ENCODE measurements at regions not wholly inside any gene's neighbourhood (a gene's known extent, or its start where the extent isn't known, plus 50 kb on each side); places are given as distances from the start of the nearest gene placed in this dataset.

DNA sequence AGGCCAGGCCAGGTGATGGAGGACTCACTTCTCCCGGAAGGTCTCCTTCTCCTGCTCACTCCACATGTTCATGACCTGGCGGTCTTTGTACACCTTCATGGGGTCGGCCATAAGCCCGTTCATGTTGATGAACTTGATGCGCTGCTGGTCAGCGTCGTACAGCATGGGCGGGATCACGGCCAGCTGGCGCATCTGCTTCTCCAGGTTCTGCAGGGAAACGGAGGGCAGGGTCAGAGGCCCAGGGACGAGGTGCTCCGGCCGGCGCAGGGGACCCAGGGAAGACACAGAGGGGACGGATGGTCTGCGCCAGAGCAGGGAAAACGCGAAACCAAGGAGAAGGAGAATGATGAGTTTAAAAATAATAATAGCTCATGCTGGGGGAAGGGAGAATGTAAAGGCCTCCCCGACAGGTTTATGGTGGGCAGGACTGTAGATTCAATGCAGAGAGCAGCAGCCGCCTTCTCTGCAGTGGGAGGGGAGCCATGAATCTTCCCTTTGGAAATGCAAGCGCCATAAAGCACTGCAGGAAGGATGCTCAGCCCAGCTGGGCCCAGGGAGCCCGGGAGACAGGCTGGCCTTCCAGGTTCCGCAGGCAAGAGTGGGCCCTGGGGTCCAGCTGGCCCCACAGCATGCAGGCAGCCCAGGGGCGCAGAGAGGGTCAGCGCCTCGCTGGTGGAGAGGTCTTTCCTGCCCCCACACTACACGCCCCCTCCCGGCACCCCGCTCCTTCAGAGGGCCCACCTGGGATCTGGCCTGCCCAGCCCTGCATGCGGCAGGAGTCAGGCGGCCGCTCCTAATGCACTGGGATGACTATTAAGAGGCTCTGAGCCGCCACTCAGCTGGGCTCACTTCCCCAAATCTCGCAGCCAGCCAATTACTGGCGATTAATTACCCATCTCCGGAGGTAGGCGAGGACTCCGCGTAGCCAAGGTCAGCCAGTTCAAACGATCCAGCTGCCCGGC lies 132.0 kb downstream of the RFLNA start:
- DNase-seq = peak; percentile 49 to 78

GRCh38 chr12:124425667-124426066 lies 130.8 kb downstream of the RFLNA start:
- DNase-seq = no peak

GRCh38 chr12:124424516-124424905 lies 129.6 kb downstream of the RFLNA start:
- DNase-seq = no peak

DNA sequence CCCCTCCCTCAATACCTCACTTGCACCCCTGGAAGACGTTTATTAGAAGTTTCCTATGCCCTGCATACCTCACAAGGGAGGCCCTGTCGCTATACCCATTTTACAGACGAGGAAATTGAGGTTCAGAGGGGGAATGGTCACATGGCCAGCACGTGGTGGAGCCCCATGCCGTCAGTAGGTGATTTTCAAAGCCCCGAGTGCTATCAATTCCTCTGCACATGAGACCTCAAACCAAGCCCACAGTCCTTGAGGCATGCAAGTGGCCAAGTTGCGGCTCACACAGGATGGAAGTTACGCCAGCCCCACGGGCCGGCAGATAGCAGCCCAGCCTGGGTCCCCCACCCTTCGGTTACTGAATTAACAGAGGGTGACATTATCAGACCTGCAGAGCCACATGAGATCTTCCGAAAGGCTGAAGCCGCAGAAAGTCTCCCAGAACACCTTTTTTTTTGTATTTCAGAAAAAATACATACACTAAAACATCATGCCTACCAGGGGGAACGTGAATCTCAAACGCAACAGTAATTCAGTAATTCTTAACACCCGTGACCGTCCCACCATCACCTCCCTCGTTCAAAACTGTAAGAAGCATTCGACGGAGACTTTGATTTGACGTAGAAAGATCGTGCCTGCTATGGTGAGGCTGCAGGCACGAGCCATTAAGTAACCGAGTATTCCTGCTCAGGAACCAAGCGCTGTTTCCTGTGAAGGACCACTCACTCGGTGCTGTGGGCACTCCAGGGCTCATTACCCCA lies 129.0 kb downstream of the RFLNA start:
- DNase-seq = no peak

- DNase-seq = no peak
Measured at GRCh38 chr12:124422570-124423523, 128.0 kb downstream of the RFLNA start.

DNA sequence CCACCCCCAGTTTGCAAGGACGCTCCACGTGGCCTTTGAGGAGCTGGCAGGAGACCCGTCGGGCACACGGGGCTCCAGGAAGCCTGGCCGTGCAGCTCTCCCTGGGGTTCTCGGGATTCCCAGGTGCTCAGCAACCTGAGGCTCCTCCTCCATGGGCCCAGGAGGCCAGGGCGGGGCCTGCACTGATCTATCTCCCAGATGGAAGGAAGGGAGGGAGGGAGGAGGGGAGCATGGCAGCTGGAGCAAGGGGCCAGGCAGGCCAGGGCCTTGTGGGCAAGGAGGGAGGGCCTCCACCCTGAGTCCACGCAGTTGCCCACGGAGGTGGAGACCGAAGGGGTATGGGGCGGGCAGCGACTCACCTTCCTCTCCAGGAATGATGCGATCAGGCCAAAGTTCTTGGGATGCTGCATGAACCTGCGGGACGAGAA lies 127.3 kb downstream of the RFLNA start:
- no peak for DNase-seq

DNA sequence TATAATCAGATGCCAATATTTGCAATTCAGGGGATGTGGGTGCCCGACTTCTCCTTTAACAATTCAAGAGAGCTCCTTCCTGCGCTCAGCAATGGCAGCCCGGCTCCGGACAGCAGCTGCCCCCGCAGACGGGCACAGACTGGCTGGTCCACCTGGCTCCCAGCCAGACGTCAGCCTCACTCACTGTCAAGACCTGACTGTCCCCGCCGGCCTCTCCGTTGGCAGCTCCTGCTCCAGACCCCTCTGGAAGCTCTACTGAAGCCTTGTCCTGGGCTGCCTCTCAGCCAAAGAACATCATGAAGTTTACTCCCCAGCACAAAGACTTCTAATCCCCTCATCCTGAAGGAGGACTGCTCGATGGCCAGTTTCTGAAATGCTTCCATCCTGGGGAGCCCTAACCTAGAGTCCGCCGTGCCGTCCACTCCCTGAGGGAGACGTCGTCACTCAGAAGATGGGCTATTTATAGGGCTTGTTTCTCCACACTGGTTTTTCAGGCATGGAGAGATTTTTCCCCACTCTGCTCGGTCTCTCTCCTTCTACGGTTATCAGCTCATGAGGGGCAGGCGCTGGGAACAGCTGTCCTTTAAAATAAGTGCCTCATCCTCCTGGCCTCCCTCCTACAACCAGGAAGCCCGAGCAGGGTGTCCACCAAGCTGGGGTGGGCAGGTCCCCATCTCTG lies 126.2 kb downstream of the RFLNA start:
- DNase-seq = no peak

DNA sequence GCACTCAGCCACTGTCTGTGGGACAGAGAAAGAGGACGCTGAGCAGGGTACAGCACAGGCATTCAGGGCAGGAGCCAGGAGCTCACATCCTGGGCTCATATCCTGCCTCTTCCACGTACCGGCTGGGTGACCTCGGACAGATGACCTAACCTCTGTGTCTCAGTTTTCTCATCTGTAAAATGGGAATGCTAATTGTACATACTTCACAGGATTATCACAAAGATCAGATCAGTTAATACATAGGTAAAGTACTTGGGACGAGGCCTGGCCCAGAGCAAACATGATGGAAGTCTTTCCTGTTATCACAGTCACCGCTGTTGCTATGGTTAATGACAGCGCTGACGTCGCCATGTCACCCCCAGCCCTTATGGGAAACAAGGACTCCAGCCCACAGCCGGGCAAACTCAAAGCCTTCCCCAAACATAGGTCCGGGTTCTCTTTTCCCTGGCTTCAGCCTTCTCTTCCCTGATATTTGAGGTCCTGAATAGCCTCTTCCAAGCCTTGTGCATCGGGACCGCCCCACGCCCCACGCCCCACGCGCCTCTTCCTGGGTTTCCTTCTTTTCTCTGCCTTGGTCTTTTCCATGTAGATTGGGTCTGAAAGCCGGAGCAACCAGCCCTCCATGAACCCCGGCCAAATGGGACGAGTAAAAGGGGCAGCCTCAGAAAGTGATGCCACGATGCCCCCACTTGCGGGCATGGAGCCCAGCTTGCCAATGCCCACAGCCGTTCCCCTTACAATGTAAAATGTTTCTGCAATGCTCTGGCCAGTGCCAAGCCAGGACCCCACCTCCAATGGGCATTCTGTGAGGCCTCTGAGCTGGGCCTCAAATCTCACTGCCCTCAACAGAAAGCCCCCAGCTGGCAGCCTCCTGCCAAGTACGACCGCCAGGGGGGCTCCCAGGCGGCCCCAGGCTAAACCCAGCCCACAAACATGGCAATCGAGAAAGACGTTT lies 125.4 kb downstream of the RFLNA start:
- no peak for DNase-seq

GRCh38 chr12:124419292-124420040 lies 124.6 kb downstream of the RFLNA start:
- no peak for DNase-seq

DNA sequence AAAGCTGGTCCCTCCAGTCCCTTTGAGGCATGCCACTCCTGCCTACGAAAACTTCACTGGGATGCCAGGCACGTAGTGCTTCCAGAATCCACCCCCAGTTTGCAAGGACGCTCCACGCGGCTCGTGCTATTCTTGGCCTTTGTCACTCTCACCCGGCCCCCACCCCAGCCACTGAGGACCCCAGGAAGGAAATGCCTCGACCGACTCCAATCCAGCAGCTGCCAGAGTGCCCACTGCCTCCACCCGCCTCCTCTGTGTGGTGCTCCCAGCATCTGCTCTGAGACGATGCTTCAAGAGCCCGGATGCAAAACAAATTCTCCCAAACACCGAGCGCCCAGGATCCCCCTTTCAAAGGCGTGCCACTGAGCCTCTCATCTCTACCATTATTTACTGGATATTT lies 123.9 kb downstream of the RFLNA start:
- DNase-seq = no peak

DNA sequence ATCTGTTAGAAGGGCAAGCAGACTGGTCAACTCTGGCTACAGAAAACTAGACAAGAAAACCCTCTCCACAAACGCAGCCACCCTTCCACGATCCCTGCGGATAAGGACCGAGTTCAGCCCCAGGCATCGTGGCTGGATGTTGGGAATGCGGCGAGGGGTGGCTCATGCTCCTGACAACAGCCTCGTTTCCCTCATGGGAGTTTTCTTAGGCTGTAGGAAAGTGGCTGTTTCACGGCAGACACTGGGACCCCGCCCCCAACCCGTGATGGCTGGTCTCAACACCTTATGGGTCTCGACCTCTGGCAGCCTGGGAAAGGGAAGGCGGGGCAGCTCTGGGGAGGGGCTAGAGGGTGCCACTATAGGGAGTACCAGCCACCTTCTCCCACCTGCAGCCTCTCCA lies 123.3 kb downstream of the RFLNA start:
- no peak for DNase-seq

- no peak for DNase-seq
Measured at GRCh38 chr12:124416516-124417395, 121.9 kb downstream of the RFLNA start.

- no peak for DNase-seq
Measured at GRCh38 chr12:124415064-124415463, 120.2 kb downstream of the RFLNA start.

DNA sequence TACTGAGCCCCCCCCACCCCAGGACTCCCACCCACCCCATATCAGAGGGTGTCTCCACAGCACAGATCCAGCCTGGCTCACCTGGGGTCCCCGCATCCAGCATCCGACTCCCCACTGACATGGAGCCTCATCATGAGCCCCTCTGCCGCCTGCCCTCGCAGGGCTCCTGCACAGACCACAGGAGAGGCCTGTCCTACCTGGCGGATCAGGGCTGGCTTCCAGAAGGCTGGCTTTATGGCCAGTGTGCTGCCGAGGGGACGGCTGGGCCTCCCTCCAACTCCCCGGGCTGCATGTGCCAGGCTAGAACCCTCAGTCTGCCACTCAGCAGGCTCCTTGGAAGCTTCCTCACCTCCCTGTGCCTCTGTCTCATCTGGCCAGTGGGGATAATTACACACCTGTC lies 119.0 kb downstream of the RFLNA start:
- DNase-seq = no peak

DNA sequence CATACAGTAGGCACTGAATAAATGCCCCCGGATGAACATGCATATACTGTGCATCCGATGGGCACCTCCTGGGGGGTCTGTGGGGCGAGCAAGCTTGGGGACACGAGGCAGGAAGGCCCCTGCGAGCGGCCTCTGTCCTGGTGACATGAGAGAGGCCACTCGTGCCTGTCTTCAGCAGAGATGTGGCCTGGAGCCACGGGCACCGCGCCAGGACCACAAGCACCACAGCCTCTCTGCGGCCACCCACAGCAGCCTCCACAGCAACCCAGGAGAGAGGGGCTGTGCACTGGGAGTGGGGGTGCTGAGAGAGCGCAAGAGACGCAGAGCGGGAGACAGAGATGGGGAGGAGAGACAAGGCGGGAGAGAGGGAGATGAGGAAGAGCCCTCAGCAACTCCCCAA lies 118.5 kb downstream of the RFLNA start:
- no peak for DNase-seq

- DNase-seq = no peak
Measured at GRCh38 chr12:124412646-124413015, 117.7 kb downstream of the RFLNA start.

- no peak for DNase-seq
Measured at GRCh38 chr12:124411953-124412645, 117.2 kb downstream of the RFLNA start.

DNA sequence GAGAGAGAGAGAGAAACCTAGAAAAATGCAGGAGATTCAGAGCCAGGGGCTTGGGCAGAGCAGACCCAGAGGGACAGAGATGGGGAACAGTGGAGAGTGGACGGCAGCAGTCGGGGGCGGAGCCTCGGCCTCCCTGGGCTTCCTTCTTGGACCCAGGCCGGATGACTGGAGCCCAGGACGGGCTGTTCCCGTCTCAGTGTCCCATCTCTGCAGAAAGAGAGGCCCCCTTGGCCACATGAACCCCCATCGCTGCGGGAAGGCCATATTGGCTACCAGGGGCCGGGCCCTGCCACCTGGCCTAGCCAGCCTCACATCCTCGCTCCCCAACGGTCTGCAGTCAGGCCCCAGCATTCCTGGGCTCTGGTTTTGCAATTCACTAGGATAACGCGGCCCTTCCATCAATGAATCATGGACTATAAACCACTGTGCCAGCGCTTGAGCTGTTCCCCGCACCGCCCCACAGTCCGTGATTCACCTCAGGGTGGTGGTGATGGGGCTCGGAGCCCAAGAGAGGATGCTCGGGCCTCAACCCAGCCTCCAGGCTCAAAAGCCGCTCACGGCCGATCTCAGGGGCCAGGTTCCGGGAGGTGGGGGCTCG lies 116.5 kb downstream of the RFLNA start:
- DNase-seq = no peak
